ENCODE measurements at regions not wholly inside any gene's neighbourhood (a gene's known extent, or its start where the extent isn't known, plus 50 kb on each side); places are given as distances from the start of the nearest gene placed in this dataset.

- no peak for TF ChIP-seq CTCF (IDR thresholded peaks at IDR 0.05)
- H3K27ac Mint-ChIP-seq: no peak overlapping the region
- ATAC-seq (no peak), DNase-seq (no peak)
- H3K4me1 Mint-ChIP-seq (ENCODE audit: low read depth): no peaks in the 10 kb centered on the region
- H3K9me3 Mint-ChIP-seq: peaks cover 3% of the 10 kb centered on the region
- CTCF ChIA-PET: no interaction called here
- POLR2A ChIA-PET: no interaction called here
- no peaks in the 10 kb centered on the region for H3K27me3 Mint-ChIP-seq
- no peaks in the 10 kb centered on the region for H3K36me3 Mint-ChIP-seq (ENCODE audit: low read depth)
- H3K4me3 Mint-ChIP-seq: no peak overlapping the region
- intact Hi-C loops (cut with micrococcal nuclease): no loop called here
Observed at GRCh38 chr13:58018020-58018419, 386.5 kb downstream of the PCDH17 start.

GRCh38 chr13:58018865-58019264 is 387.3 kb downstream of the PCDH17 start:
- ATAC-seq (no peak), DNase-seq (no peak)
- no peaks in the 10 kb centered on the region for H3K27me3 Mint-ChIP-seq
- H3K9me3 Mint-ChIP-seq: peaks cover 3% of the 10 kb centered on the region
- H3K4me1 Mint-ChIP-seq (ENCODE audit: low read depth): no peaks in the 10 kb centered on the region
- POLR2A ChIA-PET: no interaction called here
- no peak overlapping the region for H3K4me3 Mint-ChIP-seq
- intact Hi-C loops (cut with micrococcal nuclease): no loop called here
- H3K36me3 Mint-ChIP-seq (ENCODE audit: low read depth): no peaks in the 10 kb centered on the region
- H3K27ac Mint-ChIP-seq: no peak overlapping the region
- CTCF ChIA-PET: no interaction called here
- TF ChIP-seq CTCF (IDR thresholded peaks at IDR 0.05): no peak

GRCh38 chr13:58024103-58024502 is 392.6 kb downstream of the PCDH17 start:
- Mint-ChIP-seq H3K4me1 (ENCODE audit: low read depth) (no peaks in the 10 kb centered on the region), H3K27ac (no peak overlapping the region), H3K4me3 (no peak overlapping the region), H3K36me3 (ENCODE audit: low read depth) (no peaks in the 10 kb centered on the region), H3K27me3 (no peaks in the 10 kb centered on the region), H3K9me3 (peaks cover 7% of the 10 kb centered on the region)
- DNase-seq (no peak), ATAC-seq (no peak)
- no peak for TF ChIP-seq CTCF (IDR thresholded peaks at IDR 0.05)
- CTCF ChIA-PET: no interaction called here
- POLR2A ChIA-PET: no interaction called here
- intact Hi-C loops (cut with micrococcal nuclease): no loop called here

GRCh38 chr13:58025821-58026220 is 394.3 kb downstream of the PCDH17 start:
- Mint-ChIP-seq H3K9me3 (peaks cover 7% of the 10 kb centered on the region), H3K4me1 (ENCODE audit: low read depth) (no peaks in the 10 kb centered on the region), H3K36me3 (ENCODE audit: low read depth) (no peaks in the 10 kb centered on the region), H3K27ac (no peak overlapping the region), H3K27me3 (no peaks in the 10 kb centered on the region), H3K4me3 (no peak overlapping the region)
- no peak for TF ChIP-seq CTCF (IDR thresholded peaks at IDR 0.05)
- POLR2A ChIA-PET: no interaction called here
- no peak for DNase-seq
- no peak for ATAC-seq
- CTCF ChIA-PET: no interaction called here
- intact Hi-C loops (cut with micrococcal nuclease): no loop called here

DNA sequence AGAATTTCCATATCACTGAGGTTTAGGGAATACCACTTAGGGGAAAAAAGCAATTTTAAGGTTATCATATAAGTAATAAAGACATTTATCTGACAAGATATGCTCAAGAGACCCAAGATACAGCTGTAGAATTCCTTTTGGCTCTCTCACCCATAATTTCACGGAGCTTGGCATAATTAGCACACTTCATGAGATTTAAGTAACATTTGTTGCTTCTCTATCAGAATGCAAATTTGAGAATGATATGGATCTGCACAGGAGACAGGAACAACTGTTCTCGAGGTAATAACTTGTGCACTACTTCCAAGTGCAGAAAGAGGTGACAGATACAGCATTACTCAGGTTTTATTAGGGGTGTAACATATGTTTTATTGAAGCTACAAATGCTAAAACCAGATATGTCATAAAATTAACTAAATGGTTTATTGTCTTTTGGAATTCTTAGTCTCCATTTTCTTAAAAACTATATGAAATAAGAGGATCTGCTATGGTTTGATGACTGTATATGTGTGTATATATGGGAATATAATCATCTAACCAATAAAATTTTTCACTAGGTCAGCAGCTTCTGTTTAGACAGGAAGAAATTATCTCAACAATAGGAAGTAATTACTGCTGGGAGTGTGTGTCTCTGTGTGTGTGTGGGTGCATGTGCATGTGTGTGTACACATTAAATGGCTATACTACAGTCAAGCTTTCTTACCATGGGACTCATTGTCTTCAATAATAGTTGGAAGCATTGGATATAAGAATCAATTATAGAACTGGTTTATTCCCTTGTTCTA is 401.3 kb downstream of the PCDH17 start:
- H3K36me3 Mint-ChIP-seq (ENCODE audit: low read depth): no peaks in the 10 kb centered on the region
- ATAC-seq (no peak), DNase-seq (no peak)
- ChIA-PET POLR2A (no interaction called here), CTCF (no interaction called here)
- no peak overlapping the region for H3K27ac Mint-ChIP-seq
- intact Hi-C loops (cut with micrococcal nuclease): no loop called here
- no peaks in the 10 kb centered on the region for H3K4me1 Mint-ChIP-seq (ENCODE audit: low read depth)
- no peaks in the 10 kb centered on the region for H3K27me3 Mint-ChIP-seq
- TF ChIP-seq CTCF (IDR thresholded peaks at IDR 0.05): no peak
- H3K4me3 Mint-ChIP-seq: no peak overlapping the region
- peaks cover 4% of the 10 kb centered on the region for H3K9me3 Mint-ChIP-seq

Measured in activated CD8-positive, alpha-beta T cell treated with anti-CD3 and anti-CD28 coated beads for 36 hours (primary cell).